ENCODE measurements at regions not wholly inside any gene's neighbourhood (a gene's known extent, or its start where the extent isn't known, plus 50 kb on each side); places are given as distances from the start of the nearest gene placed in this dataset.

DNA sequence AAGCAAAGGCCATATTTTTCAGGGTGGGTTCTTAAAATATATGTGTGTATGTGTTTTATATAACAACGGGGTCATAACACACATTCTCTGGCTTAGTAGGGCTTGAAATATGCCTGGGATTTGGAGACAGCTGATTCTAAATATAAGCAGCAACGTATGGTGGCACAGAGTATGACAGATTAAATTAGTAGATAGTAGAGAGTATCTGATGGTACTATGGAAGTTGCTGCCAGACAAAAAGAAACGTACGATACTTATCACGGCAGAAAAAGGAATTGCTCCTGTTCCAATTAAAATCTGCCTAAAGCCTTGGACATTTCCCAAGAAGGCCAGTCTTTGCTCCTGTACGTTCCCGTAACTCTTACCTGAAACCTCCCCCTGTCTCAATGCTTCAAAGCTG, 607.9 kb upstream of the ID2 start:
- H3K36me3 ChIP-seq (ENCODE audit: control insufficient read depth in 1 of 2, insufficient read depth in 2 of 2, low read length in 2 of 2): no peaks in the 10 kb centered on the region
- H3K27ac ChIP-seq (ENCODE audit: low read length): no peak overlapping the region
- no peaks in the 10 kb centered on the region for H3K9me3 ChIP-seq (ENCODE audit: control insufficient read depth in 1 of 2, low read length in 2 of 2)
- no peaks in the 10 kb centered on the region for H3K27me3 ChIP-seq (ENCODE audit: low read depth, low read length)
- H3K4me3 ChIP-seq (ENCODE audit: low read depth in 1 of 2, low read length in 2 of 2): no peak overlapping the region
- H3K4me1 ChIP-seq (ENCODE audit: control insufficient read depth in 1 of 2, insufficient read depth in 2 of 2, low read length in 2 of 2): no peaks in the 10 kb centered on the region

DNA sequence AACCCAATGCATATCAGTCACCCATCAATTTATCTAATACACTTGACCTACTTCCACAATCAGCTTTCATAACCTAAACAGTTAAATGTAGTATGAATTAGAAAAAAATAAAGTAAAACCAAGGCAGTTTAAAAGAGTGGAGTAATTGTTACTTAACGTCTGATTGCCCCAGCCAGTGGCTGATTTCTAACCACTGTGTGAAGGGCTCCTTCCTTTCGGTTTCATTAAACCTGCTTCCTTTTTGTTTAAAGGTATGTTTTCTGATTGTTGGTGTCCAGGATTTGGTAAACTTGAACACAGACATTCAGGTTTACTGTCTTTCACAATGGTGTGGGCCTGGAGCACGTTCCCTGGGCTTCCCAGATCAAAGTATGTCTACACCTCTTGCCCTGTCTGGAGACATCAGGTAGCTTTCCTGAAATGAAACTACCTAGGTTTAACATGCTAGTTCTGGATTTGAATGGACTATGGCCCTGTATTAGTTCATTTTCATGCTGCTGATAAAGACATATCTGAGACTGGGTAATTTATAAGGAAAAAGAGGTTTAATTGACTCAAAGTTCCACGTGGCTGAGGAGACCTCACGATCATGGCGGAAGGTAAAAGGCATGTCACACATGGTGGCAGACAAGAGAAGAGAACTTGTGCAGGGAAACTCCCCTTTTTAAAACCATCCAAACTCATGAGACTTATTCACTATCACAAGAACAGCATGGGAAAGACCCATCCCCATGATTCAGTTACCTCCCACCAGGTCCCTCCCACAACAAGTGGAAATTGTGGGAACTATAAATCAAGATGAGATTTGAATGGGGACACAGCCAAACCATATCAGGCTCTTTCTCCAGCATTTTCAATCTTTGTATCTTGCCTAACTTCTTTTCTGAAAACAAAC, 605.2 kb upstream of the ID2 start:
- Histone ChIP-seq H3K4me3 (ENCODE audit: low read depth in 1 of 2, low read length in 2 of 2) (no peak overlapping the region), H3K9me3 (ENCODE audit: control insufficient read depth in 1 of 2, low read length in 2 of 2) (no peaks in the 10 kb centered on the region), H3K4me1 (ENCODE audit: control insufficient read depth in 1 of 2, insufficient read depth in 2 of 2, low read length in 2 of 2) (no peaks in the 10 kb centered on the region), H3K27ac (ENCODE audit: low read length) (no peak overlapping the region), H3K36me3 (ENCODE audit: control insufficient read depth in 1 of 2, insufficient read depth in 2 of 2, low read length in 2 of 2) (no peaks in the 10 kb centered on the region), H3K27me3 (ENCODE audit: low read depth, low read length) (no peaks in the 10 kb centered on the region)

- H3K4me1 ChIP-seq (ENCODE audit: control insufficient read depth in 1 of 2, insufficient read depth in 2 of 2, low read length in 2 of 2): no peaks in the 10 kb centered on the region
- H3K9me3 ChIP-seq (ENCODE audit: control insufficient read depth in 1 of 2, low read length in 2 of 2): no peaks in the 10 kb centered on the region
- H3K36me3 ChIP-seq (ENCODE audit: control insufficient read depth in 1 of 2, insufficient read depth in 2 of 2, low read length in 2 of 2): no peaks in the 10 kb centered on the region
- H3K27ac ChIP-seq (ENCODE audit: low read length): no peak overlapping the region
- H3K27me3 ChIP-seq (ENCODE audit: low read depth, low read length): no peaks in the 10 kb centered on the region
- H3K4me3 ChIP-seq (ENCODE audit: low read depth in 1 of 2, low read length in 2 of 2): no peak overlapping the region
Observed at GRCh38 chr2:8078705-8079104, 603.2 kb upstream of the ID2 start.

GRCh38 chr2:8080063-8080462, 601.8 kb upstream of the ID2 start:
- Histone ChIP-seq H3K4me3 (ENCODE audit: low read depth in 1 of 2, low read length in 2 of 2) (no peak overlapping the region), H3K27ac (ENCODE audit: low read length) (no peak overlapping the region), H3K9me3 (ENCODE audit: control insufficient read depth in 1 of 2, low read length in 2 of 2) (no peaks in the 10 kb centered on the region), H3K27me3 (ENCODE audit: low read depth, low read length) (no peaks in the 10 kb centered on the region), H3K4me1 (ENCODE audit: control insufficient read depth in 1 of 2, insufficient read depth in 2 of 2, low read length in 2 of 2) (no peaks in the 10 kb centered on the region), H3K36me3 (ENCODE audit: control insufficient read depth in 1 of 2, insufficient read depth in 2 of 2, low read length in 2 of 2) (no peaks in the 10 kb centered on the region)

DNA sequence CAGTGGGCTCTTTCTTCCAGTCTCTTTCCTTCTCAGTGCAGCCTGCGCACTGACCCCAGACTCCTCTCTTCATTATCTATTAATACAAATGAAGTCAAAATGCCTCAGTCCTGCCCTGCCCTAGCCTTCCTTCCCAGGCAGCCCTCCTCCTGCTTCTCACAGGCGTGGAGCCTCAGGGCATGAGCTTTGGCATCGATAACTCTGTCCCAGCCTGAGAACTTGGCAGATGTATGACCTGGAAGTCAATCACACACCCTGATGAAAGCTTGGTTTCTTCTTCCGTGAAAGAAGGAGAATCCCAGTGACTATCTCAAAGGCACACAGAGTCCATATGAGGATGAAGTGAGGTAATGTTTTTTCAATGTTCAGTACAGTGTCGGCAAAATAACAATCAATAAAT, 600.7 kb upstream of the ID2 start:
- Histone ChIP-seq H3K36me3 (ENCODE audit: control insufficient read depth in 1 of 2, insufficient read depth in 2 of 2, low read length in 2 of 2) (no peaks in the 10 kb centered on the region), H3K4me3 (ENCODE audit: low read depth in 1 of 2, low read length in 2 of 2) (no peak overlapping the region), H3K27ac (ENCODE audit: low read length) (no peak overlapping the region), H3K9me3 (ENCODE audit: control insufficient read depth in 1 of 2, low read length in 2 of 2) (no peaks in the 10 kb centered on the region), H3K27me3 (ENCODE audit: low read depth, low read length) (no peaks in the 10 kb centered on the region), H3K4me1 (ENCODE audit: control insufficient read depth in 1 of 2, insufficient read depth in 2 of 2, low read length in 2 of 2) (no peaks in the 10 kb centered on the region)

DNA sequence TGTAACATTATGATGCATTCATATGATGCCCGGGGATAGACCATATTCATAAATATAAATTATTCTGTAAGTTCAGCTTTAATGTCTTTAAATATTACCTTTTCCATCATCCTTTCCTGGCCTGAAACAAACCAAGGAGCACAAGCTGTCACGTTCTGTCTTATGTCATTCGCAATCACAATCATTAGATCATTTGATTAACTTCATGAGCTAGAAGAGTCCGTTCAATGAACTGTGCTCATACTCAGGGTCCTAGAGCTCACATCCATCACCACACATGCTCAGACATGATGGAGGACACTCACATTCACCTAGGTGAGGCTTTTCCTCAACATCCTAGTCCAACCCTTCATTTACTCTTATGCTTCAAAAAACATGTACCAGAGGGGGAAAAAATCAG, 599.0 kb upstream of the ID2 start:
- Histone ChIP-seq H3K4me1 (ENCODE audit: control insufficient read depth in 1 of 2, insufficient read depth in 2 of 2, low read length in 2 of 2) (no peaks in the 10 kb centered on the region), H3K36me3 (ENCODE audit: control insufficient read depth in 1 of 2, insufficient read depth in 2 of 2, low read length in 2 of 2) (no peaks in the 10 kb centered on the region), H3K27ac (ENCODE audit: low read length) (no peak overlapping the region), H3K9me3 (ENCODE audit: control insufficient read depth in 1 of 2, low read length in 2 of 2) (no peaks in the 10 kb centered on the region), H3K27me3 (ENCODE audit: low read depth, low read length) (no peaks in the 10 kb centered on the region), H3K4me3 (ENCODE audit: low read depth in 1 of 2, low read length in 2 of 2) (no peak overlapping the region)

GRCh38 chr2:8086357-8086756, 595.5 kb upstream of the ID2 start:
- Histone ChIP-seq H3K9me3 (ENCODE audit: control insufficient read depth in 1 of 2, low read length in 2 of 2) (no peaks in the 10 kb centered on the region), H3K27ac (ENCODE audit: low read length) (no peak overlapping the region), H3K4me1 (ENCODE audit: control insufficient read depth in 1 of 2, insufficient read depth in 2 of 2, low read length in 2 of 2) (no peaks in the 10 kb centered on the region), H3K27me3 (ENCODE audit: low read depth, low read length) (no peaks in the 10 kb centered on the region), H3K4me3 (ENCODE audit: low read depth in 1 of 2, low read length in 2 of 2) (no peak overlapping the region), H3K36me3 (ENCODE audit: control insufficient read depth in 1 of 2, insufficient read depth in 2 of 2, low read length in 2 of 2) (no peaks in the 10 kb centered on the region)

- no peak overlapping the region for H3K4me3 ChIP-seq (ENCODE audit: low read depth in 1 of 2, low read length in 2 of 2)
- no peaks in the 10 kb centered on the region for H3K36me3 ChIP-seq (ENCODE audit: control insufficient read depth in 1 of 2, insufficient read depth in 2 of 2, low read length in 2 of 2)
- H3K27ac ChIP-seq (ENCODE audit: low read length): no peak overlapping the region
- no peaks in the 10 kb centered on the region for H3K4me1 ChIP-seq (ENCODE audit: control insufficient read depth in 1 of 2, insufficient read depth in 2 of 2, low read length in 2 of 2)
- no peaks in the 10 kb centered on the region for H3K27me3 ChIP-seq (ENCODE audit: low read depth, low read length)
- no peaks in the 10 kb centered on the region for H3K9me3 ChIP-seq (ENCODE audit: control insufficient read depth in 1 of 2, low read length in 2 of 2)
Observed at GRCh38 chr2:8086796-8087479, 594.9 kb upstream of the ID2 start.

GRCh38 chr2:8087480-8087840, 594.4 kb upstream of the ID2 start:
- H3K4me1 ChIP-seq (ENCODE audit: control insufficient read depth in 1 of 2, insufficient read depth in 2 of 2, low read length in 2 of 2): no peaks in the 10 kb centered on the region

DNA sequence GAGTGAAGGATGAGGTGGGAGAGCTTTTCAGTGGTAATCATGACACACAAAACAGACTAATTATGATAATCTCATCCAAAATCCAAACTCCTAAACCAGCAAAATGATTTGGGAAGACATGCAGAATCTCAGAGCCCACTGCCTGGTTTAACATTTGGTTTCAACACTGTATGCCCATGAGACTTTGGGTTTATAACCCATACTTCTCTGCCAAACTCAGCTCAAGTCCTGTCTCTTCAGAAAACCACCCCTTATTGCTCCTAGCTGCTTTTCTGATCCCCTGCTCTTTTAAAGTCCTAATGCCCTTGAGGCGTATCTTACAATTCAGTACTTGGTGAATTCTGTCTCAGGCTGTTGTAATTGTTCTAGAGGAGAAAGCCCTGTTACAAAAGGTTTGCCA, 593.0 kb upstream of the ID2 start:
- Histone ChIP-seq H3K4me3 (ENCODE audit: low read depth in 1 of 2, low read length in 2 of 2) (no peak overlapping the region), H3K36me3 (ENCODE audit: control insufficient read depth in 1 of 2, insufficient read depth in 2 of 2, low read length in 2 of 2) (no peaks in the 10 kb centered on the region), H3K9me3 (ENCODE audit: control insufficient read depth in 1 of 2, low read length in 2 of 2) (no peaks in the 10 kb centered on the region), H3K4me1 (ENCODE audit: control insufficient read depth in 1 of 2, insufficient read depth in 2 of 2, low read length in 2 of 2) (no peaks in the 10 kb centered on the region), H3K27me3 (ENCODE audit: low read depth, low read length) (no peaks in the 10 kb centered on the region), H3K27ac (ENCODE audit: low read length) (no peak overlapping the region)

More at GRCh38 chr2:8087480-8087840, 594.4 kb upstream of the ID2 start:
- H3K9me3 ChIP-seq (ENCODE audit: control insufficient read depth in 1 of 2, low read length in 2 of 2): no peaks in the 10 kb centered on the region
- H3K36me3 ChIP-seq (ENCODE audit: control insufficient read depth in 1 of 2, insufficient read depth in 2 of 2, low read length in 2 of 2): no peaks in the 10 kb centered on the region
- no peaks in the 10 kb centered on the region for H3K27me3 ChIP-seq (ENCODE audit: low read depth, low read length)
- no peak overlapping the region for H3K4me3 ChIP-seq (ENCODE audit: low read depth in 1 of 2, low read length in 2 of 2)
- H3K27ac ChIP-seq (ENCODE audit: low read length): no peak overlapping the region

DNA sequence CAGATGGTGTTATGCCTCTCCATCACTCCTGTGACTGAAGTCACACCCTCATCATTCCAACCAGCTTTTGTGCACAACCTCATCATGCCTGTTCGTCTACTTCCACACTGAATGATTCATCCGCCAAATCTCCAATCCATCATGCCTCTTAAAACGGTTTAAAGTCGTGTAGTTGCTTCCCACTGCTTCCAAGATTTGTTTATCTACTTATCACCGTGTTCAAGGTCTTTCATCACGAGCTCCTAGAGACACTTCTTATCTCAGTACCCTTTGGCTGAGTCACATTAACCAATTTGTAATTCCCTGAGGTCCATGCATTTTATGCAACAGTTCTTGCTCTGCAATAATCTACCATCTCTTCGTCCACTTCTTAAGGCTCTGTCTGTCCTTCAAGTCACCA, 592.3 kb upstream of the ID2 start:
- no peak overlapping the region for H3K4me3 ChIP-seq (ENCODE audit: low read depth in 1 of 2, low read length in 2 of 2)
- H3K36me3 ChIP-seq (ENCODE audit: control insufficient read depth in 1 of 2, insufficient read depth in 2 of 2, low read length in 2 of 2): no peaks in the 10 kb centered on the region
- no peak overlapping the region for H3K27ac ChIP-seq (ENCODE audit: low read length)
- H3K9me3 ChIP-seq (ENCODE audit: control insufficient read depth in 1 of 2, low read length in 2 of 2): no peaks in the 10 kb centered on the region
- no peaks in the 10 kb centered on the region for H3K27me3 ChIP-seq (ENCODE audit: low read depth, low read length)
- H3K4me1 ChIP-seq (ENCODE audit: control insufficient read depth in 1 of 2, insufficient read depth in 2 of 2, low read length in 2 of 2): no peaks in the 10 kb centered on the region

Measured in muscle layer of duodenum (tissue), 2 donors.